ENCODE measurements at regions not wholly inside any gene's neighbourhood (a gene's known extent, or its start where the extent isn't known, plus 50 kb on each side); places are given as distances from the start of the nearest gene placed in this dataset.
"Not testable (repeated sequence)": the region's sequence is repeated elsewhere in the genome, so short reads cannot be mapped to it uniquely, and the experiment has no call there.

- DNase-seq (ENCODE audit: low read depth): no peak
- TF ChIP-seq CTCF (IDR thresholded peaks at IDR 0.05; ENCODE audit: low read length, missing control alignments): no peak
- H3K4me3 ChIP-seq (replicated peaks; ENCODE audit: low read depth, low read length): no peak overlapping the region
These were observed 333.0 kb upstream of the KAZN start for GRCh38 chr1:14265495-14265894.

- no peak for TF ChIP-seq CTCF (IDR thresholded peaks at IDR 0.05; ENCODE audit: low read length, missing control alignments)
- no peak for DNase-seq (ENCODE audit: low read depth)
- no peak overlapping the region for H3K4me3 ChIP-seq (replicated peaks; ENCODE audit: low read depth, low read length)
These were observed 330.5 kb upstream of the KAZN start for GRCh38 chr1:14267991-14268390.

- H3K4me3 ChIP-seq (replicated peaks; ENCODE audit: low read depth, low read length): no peak overlapping the region
- TF ChIP-seq CTCF (IDR thresholded peaks at IDR 0.05; ENCODE audit: low read length, missing control alignments): no peak
These were observed 327.7 kb upstream of the KAZN start for GRCh38 chr1:14270821-14271220.

GRCh38 chr1:14273811-14274210, 324.7 kb upstream of the KAZN start:
- DNase-seq (ENCODE audit: low read depth): no peak
- no peak overlapping the region for H3K4me3 ChIP-seq (replicated peaks; ENCODE audit: low read depth, low read length)
- TF ChIP-seq CTCF (IDR thresholded peaks at IDR 0.05; ENCODE audit: low read length, missing control alignments): no peak

More at GRCh38 chr1:14270821-14271220, 327.7 kb upstream of the KAZN start:
- no peak for DNase-seq (ENCODE audit: low read depth)

- not testable (repeated sequence) for DNase-seq (ENCODE audit: low read depth)
These were observed 318.6 kb upstream of the KAZN start for GRCh38 chr1:14279891-14280290.

GRCh38 chr1:14280909-14281308, 317.6 kb upstream of the KAZN start:
- TF ChIP-seq CTCF (IDR thresholded peaks at IDR 0.05; ENCODE audit: low read length, missing control alignments): no peak
- no peak overlapping the region for H3K4me3 ChIP-seq (replicated peaks; ENCODE audit: low read depth, low read length)
- no peak for DNase-seq (ENCODE audit: low read depth)

More at GRCh38 chr1:14279891-14280290, 318.6 kb upstream of the KAZN start:
- not testable (repeated sequence) for H3K4me3 ChIP-seq (replicated peaks; ENCODE audit: low read depth, low read length)

- no peak overlapping the region for H3K4me3 ChIP-seq (replicated peaks; ENCODE audit: low read depth, low read length)
- no peak for TF ChIP-seq CTCF (IDR thresholded peaks at IDR 0.05; ENCODE audit: low read length, missing control alignments)
- no peak for DNase-seq (ENCODE audit: low read depth)
These were observed 317.1 kb upstream of the KAZN start for GRCh38 chr1:14281412-14281811.
